GM19397 (cell line): ENCODE measurements at regions not wholly inside any gene's neighbourhood (a gene's known extent, or its start where the extent isn't known, plus 50 kb on each side); places are given as distances from the start of the nearest gene placed in this dataset.

Source experiments
- ATAC-seq: cut with Tn5 transposase; IDR thresholded peaks from one replicate; pipeline ENCODE4 v1.9.1; 2021; ENCODE audit warnings: mild to moderate bottlenecking, moderate library complexity; ENCODE audit not compliant: unreplicated experiment

GRCh38 chr5:148708854-148709253 is 54.5 kb upstream of the HTR4 start:
- ATAC-seq: no peak

GRCh38 chr5:148711961-148712360 is 57.6 kb upstream of the HTR4 start:
- no peak for ATAC-seq

GRCh38 chr5:148713735-148714508 is 59.6 kb upstream of the HTR4 start:
- no peak for ATAC-seq

GRCh38 chr5:148716716-148717115 is 62.4 kb upstream of the HTR4 start:
- no peak for ATAC-seq

- ATAC-seq: no peak
Observed at GRCh38 chr5:148717668-148718067, 63.3 kb upstream of the HTR4 start.

GRCh38 chr5:148719605-148720004 is 65.3 kb upstream of the HTR4 start:
- no peak for ATAC-seq

GRCh38 chr5:148720257-148720656 is 65.9 kb upstream of the HTR4 start:
- no peak for ATAC-seq

GRCh38 chr5:148723143-148723542 is 68.8 kb upstream of the HTR4 start:
- ATAC-seq: no peak

- no peak for ATAC-seq
Observed at GRCh38 chr5:148725675-148726074, 71.3 kb upstream of the HTR4 start.

GRCh38 chr5:148729182-148729581 is 74.9 kb upstream of the HTR4 start:
- no peak for ATAC-seq

GRCh38 chr5:148730270-148730669 is 75.9 kb upstream of the HTR4 start:
- ATAC-seq: no peak

- peak; percentile 90 for ATAC-seq
Observed at GRCh38 chr5:148730942-148731898, 76.9 kb upstream of the HTR4 start.

GRCh38 chr5:148732692-148733091 is 78.4 kb upstream of the HTR4 start:
- no peak for ATAC-seq

- no peak for ATAC-seq
Observed at GRCh38 chr5:148733601-148734438, 79.5 kb upstream of the HTR4 start.

- ATAC-seq: no peak
Observed at GRCh38 chr5:148734518-148734917, 80.2 kb upstream of the HTR4 start.

GRCh38 chr5:148735301-148735835 is 81.0 kb upstream of the HTR4 start:
- ATAC-seq: no peak

- no peak for ATAC-seq
Observed at GRCh38 chr5:148739023-148739422, 84.7 kb upstream of the HTR4 start.

- ATAC-seq: no peak
Observed at GRCh38 chr5:148739524-148739923, 85.2 kb upstream of the HTR4 start.

GRCh38 chr5:148740079-148740858 is 85.9 kb upstream of the HTR4 start:
- ATAC-seq: no peak
